ENCODE measurements at regions not wholly inside any gene's neighbourhood (a gene's known extent, or its start where the extent isn't known, plus 50 kb on each side); places are given as distances from the start of the nearest gene placed in this dataset.
"Not testable (repeated sequence)": the region's sequence is repeated elsewhere in the genome, so short reads cannot be mapped to it uniquely, and the experiment has no call there.

DNA sequence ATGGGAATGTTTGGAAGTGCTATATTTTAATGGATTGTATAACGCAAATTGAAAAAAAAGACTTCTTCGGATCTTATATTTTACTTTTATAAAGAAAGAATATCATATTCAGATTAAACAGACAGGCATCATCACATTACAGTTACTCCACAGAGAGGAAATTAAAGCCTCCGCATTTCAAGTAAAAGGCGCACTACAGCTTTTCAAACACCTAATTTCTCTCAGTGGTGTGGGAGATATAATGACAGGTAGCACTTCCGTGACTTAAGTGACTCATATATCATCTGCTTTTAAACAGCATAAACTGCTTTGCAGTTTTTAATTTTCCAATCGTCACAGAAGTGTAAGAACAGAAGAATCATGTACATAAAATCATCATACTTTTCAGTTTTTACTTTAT is 751.4 kb downstream of the FSCB start:
- DNase-seq: no peak
- no peak for ATAC-seq (replicated peaks in 1 of 4)
- Histone ChIP-seq H3K27ac (ENCODE audit: low read length) (no peak overlapping the region), H3K4me1 (ENCODE audit: control insufficient read depth in 1 of 2, extremely low read depth in 1 of 2, insufficient read depth in 2 of 2, low read length in 2 of 2) (no peaks in the 10 kb centered on the region), H3K9me3 (no peaks in the 10 kb centered on the region), H3K4me3 (ENCODE audit: control insufficient read depth in 1 of 2, extremely low read depth in 1 of 2, low read length in 1 of 2) (no peak overlapping the region), H3K36me3 (ENCODE audit: control insufficient read depth in 2 of 2, extremely low read depth in 1 of 2, insufficient read depth in 1 of 2, low read length in 1 of 2) (no peaks in the 10 kb centered on the region), H3K27me3 (replicated peaks in 1 of 2; ENCODE audit: control insufficient read depth in 2 of 2, extremely low read depth in 1 of 2, insufficient read depth in 2 of 2, low read length in 1 of 2) (no peaks in the 10 kb centered on the region)
- WGBS (ENCODE audit: insufficient coverage): no CpG with 5 or more reads among the region's 6 CpGs
- H3K4me3 Mint-ChIP-seq: no peak overlapping the region
- ChIA-PET POLR2A (no interaction called here), CTCF (no interaction called here)
- no peaks in the 10 kb centered on the region for H3K4me1 Mint-ChIP-seq
- H3K9me3 Mint-ChIP-seq: peaks cover 7 to 15% (median 8%) of the 10 kb centered on the region in 3 donors
- no peaks in the 10 kb centered on the region for H3K36me3 Mint-ChIP-seq
- H3K27ac Mint-ChIP-seq: no peak overlapping the region
- H3K27me3 Mint-ChIP-seq: no peaks in the 10 kb centered on the region

DNA sequence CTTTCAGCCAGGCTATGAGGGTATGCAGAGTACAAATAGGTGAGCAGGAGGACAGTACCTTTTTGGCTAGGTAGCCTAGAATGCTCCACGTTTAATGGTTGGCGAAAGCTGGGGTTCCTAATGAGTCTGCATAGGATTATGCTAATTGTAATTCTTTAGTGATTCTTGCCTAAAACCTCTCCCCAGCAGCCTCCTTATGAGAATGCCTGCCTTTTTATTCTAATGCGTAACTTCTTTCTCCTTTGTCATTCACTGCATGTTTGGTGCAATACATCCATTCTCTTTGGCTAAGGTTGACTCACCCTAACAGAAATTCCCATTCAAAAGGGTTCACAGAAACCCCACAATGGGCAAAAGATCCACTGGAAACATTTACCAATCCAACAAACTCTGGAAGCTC is 752.2 kb downstream of the FSCB start:
- ATAC-seq (replicated peaks in 1 of 4) (no peak), DNase-seq (no peak)
- H3K27me3 Mint-ChIP-seq: no peaks in the 10 kb centered on the region
- Histone ChIP-seq H3K4me1 (ENCODE audit: control insufficient read depth in 1 of 2, extremely low read depth in 1 of 2, insufficient read depth in 2 of 2, low read length in 2 of 2) (no peaks in the 10 kb centered on the region), H3K9me3 (no peaks in the 10 kb centered on the region), H3K27me3 (replicated peaks in 1 of 2; ENCODE audit: control insufficient read depth in 2 of 2, extremely low read depth in 1 of 2, insufficient read depth in 2 of 2, low read length in 1 of 2) (no peaks in the 10 kb centered on the region), H3K36me3 (ENCODE audit: control insufficient read depth in 2 of 2, extremely low read depth in 1 of 2, insufficient read depth in 1 of 2, low read length in 1 of 2) (no peaks in the 10 kb centered on the region), H3K4me3 (ENCODE audit: control insufficient read depth in 1 of 2, extremely low read depth in 1 of 2, low read length in 1 of 2) (no peak overlapping the region), H3K27ac (ENCODE audit: low read length) (no peak overlapping the region)
- peaks cover 7 to 15% (median 8%) of the 10 kb centered on the region in 3 donors for H3K9me3 Mint-ChIP-seq
- CTCF ChIA-PET: no interaction called here
- H3K4me3 Mint-ChIP-seq: no peak overlapping the region
- POLR2A ChIA-PET: no interaction called here
- no peak overlapping the region for H3K27ac Mint-ChIP-seq
- H3K4me1 Mint-ChIP-seq: no peaks in the 10 kb centered on the region
- no CpG with 5 or more reads among the region's 3 CpGs for WGBS (ENCODE audit: insufficient coverage)
- no peaks in the 10 kb centered on the region for H3K36me3 Mint-ChIP-seq

DNA sequence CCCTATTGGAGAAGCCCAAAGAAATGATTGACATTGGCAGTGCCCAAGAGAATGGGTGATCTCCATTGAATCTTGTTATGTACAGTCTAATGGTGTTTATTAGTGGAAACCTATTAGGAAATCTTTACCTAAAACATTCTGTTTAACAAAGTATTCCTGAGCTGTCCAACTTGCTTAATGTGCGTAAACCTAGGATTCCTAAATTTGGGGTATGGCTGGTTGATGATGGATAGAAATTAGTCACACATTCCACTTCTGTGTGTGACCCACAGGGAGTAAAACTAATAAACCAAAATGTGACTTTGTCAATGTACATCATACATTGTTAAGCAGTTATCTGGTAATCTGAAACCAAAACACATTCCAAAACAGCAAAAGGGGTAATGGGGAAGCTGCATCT is 761.3 kb downstream of the FSCB start:
- CTCF ChIA-PET: interaction anchor here in 1 of 2 donors (0.6 kb wide), 1 partner anchor 424 kb away, joined by 3 read pairs; no protein-coding TSS in a partner anchor
- no peaks in the 10 kb centered on the region for H3K4me1 ChIP-seq (ENCODE audit: control insufficient read depth in 1 of 2, extremely low read depth in 1 of 2, insufficient read depth in 2 of 2, low read length in 2 of 2)
- no peak for DNase-seq
- no peak overlapping the region for H3K4me3 ChIP-seq (ENCODE audit: control insufficient read depth in 1 of 2, extremely low read depth in 1 of 2, low read length in 1 of 2)
- H3K27me3 ChIP-seq (replicated peaks in 1 of 2; ENCODE audit: control insufficient read depth in 2 of 2, extremely low read depth in 1 of 2, insufficient read depth in 2 of 2, low read length in 1 of 2): no peaks in the 10 kb centered on the region
- POLR2A ChIA-PET: no interaction called here
- Mint-ChIP-seq H3K27me3 (no peaks in the 10 kb centered on the region), H3K4me1 (no peaks in the 10 kb centered on the region), H3K9me3 (peaks cover 0 to 19% (median 9%) of the 10 kb centered on the region in 3 donors), H3K27ac (no peak overlapping the region), H3K36me3 (no peaks in the 10 kb centered on the region), H3K4me3 (no peak overlapping the region)
- no CpG with 5 or more reads among the region's 1 CpG for WGBS (ENCODE audit: insufficient coverage)
- peaks cover 3% of the 10 kb centered on the region for H3K9me3 ChIP-seq
- H3K36me3 ChIP-seq (ENCODE audit: control insufficient read depth in 2 of 2, extremely low read depth in 1 of 2, insufficient read depth in 1 of 2, low read length in 1 of 2): no peaks in the 10 kb centered on the region
- H3K27ac ChIP-seq (ENCODE audit: low read length): no peak overlapping the region
- ATAC-seq (replicated peaks in 1 of 4): no peak

DNA sequence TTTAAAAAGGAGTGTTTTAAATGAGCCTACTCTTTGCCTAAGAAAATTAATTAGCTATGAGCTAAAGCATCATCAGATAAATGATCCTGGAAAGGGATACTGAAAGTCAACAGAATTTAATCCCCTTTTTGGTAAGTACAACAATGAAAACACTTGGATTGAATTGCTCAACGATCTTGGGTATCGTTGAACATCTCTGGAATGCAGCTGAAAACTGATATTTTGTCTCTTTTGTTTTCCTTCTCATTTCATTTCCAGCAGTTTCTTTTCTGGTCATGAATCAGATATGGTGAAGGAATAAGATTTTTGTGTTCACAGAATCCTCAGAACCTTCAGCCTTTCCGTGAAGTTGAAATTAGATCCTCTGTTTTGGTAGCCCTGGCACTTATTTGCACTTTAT is 771.2 kb downstream of the FSCB start:
- H3K27me3 ChIP-seq (replicated peaks in 1 of 2; ENCODE audit: control insufficient read depth in 2 of 2, extremely low read depth in 1 of 2, insufficient read depth in 2 of 2, low read length in 1 of 2): no peaks in the 10 kb centered on the region
- H3K27ac Mint-ChIP-seq: no peak overlapping the region
- no peak overlapping the region for H3K4me3 ChIP-seq (ENCODE audit: control insufficient read depth in 1 of 2, extremely low read depth in 1 of 2, low read length in 1 of 2)
- ChIA-PET CTCF (no interaction called here), POLR2A (no interaction called here)
- H3K4me1 Mint-ChIP-seq: no peaks in the 10 kb centered on the region
- H3K36me3 Mint-ChIP-seq: no peaks in the 10 kb centered on the region
- H3K9me3 ChIP-seq: no peaks in the 10 kb centered on the region
- DNase-seq (no peak), ATAC-seq (replicated peaks in 1 of 4) (no peak)
- no peaks in the 10 kb centered on the region for H3K36me3 ChIP-seq (ENCODE audit: control insufficient read depth in 2 of 2, extremely low read depth in 1 of 2, insufficient read depth in 1 of 2, low read length in 1 of 2)
- 60% methylated on average over 1 of the region's 3 CpGs for WGBS (ENCODE audit: insufficient coverage)
- no peaks in the 10 kb centered on the region for H3K27me3 Mint-ChIP-seq
- no peak overlapping the region for H3K4me3 Mint-ChIP-seq
- H3K27ac ChIP-seq (ENCODE audit: low read length): no peak overlapping the region
- H3K4me1 ChIP-seq (ENCODE audit: control insufficient read depth in 1 of 2, extremely low read depth in 1 of 2, insufficient read depth in 2 of 2, low read length in 2 of 2): no peaks in the 10 kb centered on the region
- H3K9me3 Mint-ChIP-seq: peaks cover 4 to 14% (median 12%) of the 10 kb centered on the region in 3 donors

DNA sequence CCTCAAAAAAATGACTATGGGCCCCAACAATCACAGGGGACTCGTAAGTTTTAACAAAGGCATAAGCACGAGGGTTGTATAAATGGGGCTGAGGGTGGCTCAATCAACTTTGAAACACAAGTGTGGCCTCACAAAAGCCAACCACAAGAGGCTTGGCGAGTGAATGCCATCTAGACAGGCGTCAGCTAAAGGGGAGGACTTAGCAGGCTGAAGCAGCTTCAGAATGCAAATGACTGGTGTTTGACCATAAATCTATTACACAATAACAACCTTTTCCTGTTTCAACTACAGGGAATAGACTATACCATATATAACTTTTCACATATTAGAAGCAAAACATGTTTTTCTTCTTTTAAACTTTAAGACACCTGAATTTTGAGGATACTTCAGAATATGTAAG is 777.9 kb downstream of the FSCB start:
- H3K4me1 Mint-ChIP-seq: no peaks in the 10 kb centered on the region
- H3K27ac ChIP-seq (ENCODE audit: low read length): no peak overlapping the region
- peaks cover 0 to 8% (median 3%) of the 10 kb centered on the region in 3 donors for H3K9me3 Mint-ChIP-seq
- no peaks in the 10 kb centered on the region for H3K27me3 ChIP-seq (replicated peaks in 1 of 2; ENCODE audit: control insufficient read depth in 2 of 2, extremely low read depth in 1 of 2, insufficient read depth in 2 of 2, low read length in 1 of 2)
- no peaks in the 10 kb centered on the region for H3K36me3 ChIP-seq (ENCODE audit: control insufficient read depth in 2 of 2, extremely low read depth in 1 of 2, insufficient read depth in 1 of 2, low read length in 1 of 2)
- no peak overlapping the region for H3K4me3 ChIP-seq (ENCODE audit: control insufficient read depth in 1 of 2, extremely low read depth in 1 of 2, low read length in 1 of 2)
- WGBS (ENCODE audit: insufficient coverage): 20% methylated on average over 1 of the region's 4 CpGs
- no peaks in the 10 kb centered on the region for H3K27me3 Mint-ChIP-seq
- no peak overlapping the region for H3K27ac Mint-ChIP-seq
- no peak overlapping the region for H3K4me3 Mint-ChIP-seq
- no peak for ATAC-seq (replicated peaks in 1 of 4)
- peaks cover 2% of the 10 kb centered on the region for H3K9me3 ChIP-seq
- H3K36me3 Mint-ChIP-seq: no peaks in the 10 kb centered on the region
- DNase-seq: no peak
- H3K4me1 ChIP-seq (ENCODE audit: control insufficient read depth in 1 of 2, extremely low read depth in 1 of 2, insufficient read depth in 2 of 2, low read length in 2 of 2): no peaks in the 10 kb centered on the region
- POLR2A ChIA-PET: no interaction called here
- CTCF ChIA-PET: no interaction called here

DNA sequence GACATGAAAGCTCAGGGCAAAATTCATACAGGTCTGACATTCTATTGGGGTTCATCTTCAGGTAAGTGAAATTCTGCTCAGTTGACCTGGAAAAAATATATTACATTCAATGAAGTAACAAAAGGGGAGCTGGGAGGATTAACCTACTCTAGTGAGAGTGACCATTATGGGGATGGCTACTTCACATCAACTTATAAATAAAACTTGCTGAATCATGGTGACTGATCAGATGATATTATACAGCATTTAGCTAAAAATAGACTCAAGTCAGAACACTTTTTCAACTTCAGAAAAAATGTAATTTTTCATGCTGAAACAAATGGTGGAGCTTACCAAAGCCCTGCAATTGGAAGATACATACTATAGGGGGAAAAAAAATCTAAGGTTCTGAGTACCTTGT is 800.2 kb downstream of the FSCB start:
- Mint-ChIP-seq H3K36me3 (no peaks in the 10 kb centered on the region), H3K9me3 (peaks cover 11 to 20% (median 16%) of the 10 kb centered on the region in 3 donors)
- CTCF ChIA-PET: no interaction called here

DNA sequence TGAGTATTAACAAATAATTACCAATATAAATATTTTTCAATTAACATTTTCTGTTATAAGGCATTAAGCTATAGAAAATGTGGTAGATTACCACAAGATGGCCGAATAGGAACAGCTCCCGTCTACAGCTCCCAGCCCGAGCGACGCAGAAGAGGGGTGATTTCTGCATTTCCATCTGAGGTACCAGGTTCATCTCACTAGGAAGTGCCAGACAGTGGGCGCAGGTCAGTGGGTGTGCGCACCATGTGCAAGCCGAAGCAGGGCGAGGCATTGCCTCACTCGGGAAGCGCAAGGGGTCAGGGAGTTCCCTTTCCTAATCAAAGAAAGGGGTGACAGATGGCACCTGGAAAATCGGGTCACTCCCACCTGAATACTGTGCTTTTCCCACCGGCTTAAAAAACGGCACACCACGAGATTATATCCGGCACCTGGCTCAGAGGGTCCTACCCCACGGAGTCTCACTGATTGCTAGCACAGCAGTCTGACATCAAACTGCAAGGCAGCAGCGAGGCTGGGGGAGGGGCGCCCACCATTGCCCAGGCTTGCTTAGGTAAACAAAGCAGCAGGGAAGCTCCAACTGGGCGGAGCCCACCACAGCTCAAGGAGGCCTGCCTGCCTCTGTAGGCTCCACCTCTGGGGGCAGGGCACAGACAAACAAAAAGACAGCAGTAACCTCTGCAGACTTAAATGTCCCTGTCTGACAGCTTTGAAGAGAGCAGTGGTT is 808.4 kb downstream of the FSCB start:
- H3K36me3 Mint-ChIP-seq; H3K9me3 ChIP-seq; H3K27me3 Mint-ChIP-seq; POLR2A ChIA-PET; CTCF ChIA-PET; H3K27ac Mint-ChIP-seq; H3K4me3 Mint-ChIP-seq; H3K4me1 ChIP-seq (ENCODE audit: control insufficient read depth in 1 of 2, extremely low read depth in 1 of 2, insufficient read depth in 2 of 2, low read length in 2 of 2); H3K36me3 ChIP-seq (ENCODE audit: control insufficient read depth in 2 of 2, extremely low read depth in 1 of 2, insufficient read depth in 1 of 2, low read length in 1 of 2); H3K4me1 Mint-ChIP-seq; H3K4me3 ChIP-seq (ENCODE audit: control insufficient read depth in 1 of 2, extremely low read depth in 1 of 2, low read length in 1 of 2); DNase-seq; H3K27ac ChIP-seq (ENCODE audit: low read length); H3K27me3 ChIP-seq (replicated peaks in 1 of 2; ENCODE audit: control insufficient read depth in 2 of 2, extremely low read depth in 1 of 2, insufficient read depth in 2 of 2, low read length in 1 of 2); ATAC-seq (replicated peaks in 1 of 4): not testable (repeated sequence)
- WGBS (ENCODE audit: insufficient coverage): 79% methylated on average over 4 of the region's 20 CpGs
- peaks cover 7 to 19% (median 12%) of the 10 kb centered on the region in 3 donors for H3K9me3 Mint-ChIP-seq

More for the DNA sequence above, 800.2 kb downstream of the FSCB start:
- no peak overlapping the region for H3K27ac Mint-ChIP-seq
- no peaks in the 10 kb centered on the region for H3K36me3 ChIP-seq (ENCODE audit: control insufficient read depth in 2 of 2, extremely low read depth in 1 of 2, insufficient read depth in 1 of 2, low read length in 1 of 2)
- H3K4me3 Mint-ChIP-seq: no peak overlapping the region
- no peaks in the 10 kb centered on the region for H3K4me1 ChIP-seq (ENCODE audit: control insufficient read depth in 1 of 2, extremely low read depth in 1 of 2, insufficient read depth in 2 of 2, low read length in 2 of 2)
- H3K27me3 ChIP-seq (replicated peaks in 1 of 2; ENCODE audit: control insufficient read depth in 2 of 2, extremely low read depth in 1 of 2, insufficient read depth in 2 of 2, low read length in 1 of 2): no peaks in the 10 kb centered on the region
- H3K27me3 Mint-ChIP-seq: no peaks in the 10 kb centered on the region
- DNase-seq (no peak), ATAC-seq (replicated peaks in 1 of 4) (no peak)
- no peak overlapping the region for H3K27ac ChIP-seq (ENCODE audit: low read length)
- POLR2A ChIA-PET: no interaction called here
- no peaks in the 10 kb centered on the region for H3K9me3 ChIP-seq
- no peak overlapping the region for H3K4me3 ChIP-seq (ENCODE audit: control insufficient read depth in 1 of 2, extremely low read depth in 1 of 2, low read length in 1 of 2)
- no peaks in the 10 kb centered on the region for H3K4me1 Mint-ChIP-seq
